T follicular helper cell (primary cell): ENCODE measurements at regions not wholly inside any gene's neighbourhood (a gene's known extent, or its start where the extent isn't known, plus 50 kb on each side); places are given as distances from the start of the nearest gene placed in this dataset.

Experiments
- DNase-seq: peaks from one replicate; pipeline ENCODE4 v3.0.0-alpha.2; 2020; ENCODE audit warnings: low read depth

GRCh38 chr7:142365410-142365842 is 107.6 kb upstream of the PRSS58 start:
- DNase-seq, result no peak

- no peak for DNase-seq
Measured at GRCh38 chr7:142364551-142364950, 106.7 kb upstream of the PRSS58 start.

GRCh38 chr7:142362349-142362748 is 104.5 kb upstream of the PRSS58 start:
- DNase-seq, result no peak

GRCh38 chr7:142359694-142360279 is 101.9 kb upstream of the PRSS58 start:
- no peak for DNase-seq

GRCh38 chr7:142357953-142358520 is 100.2 kb upstream of the PRSS58 start:
- DNase-seq, result no peak

- DNase-seq, result no peak
Measured at GRCh38 chr7:142356166-142356565, 98.3 kb upstream of the PRSS58 start.

- DNase-seq, result no peak
Measured at GRCh38 chr7:142355328-142355727, 97.5 kb upstream of the PRSS58 start.

- no peak for DNase-seq
Measured at GRCh38 chr7:142353147-142354060, 95.5 kb upstream of the PRSS58 start.

GRCh38 chr7:142352543-142352942 is 94.7 kb upstream of the PRSS58 start:
- no peak for DNase-seq

GRCh38 chr7:142351145-142351544 is 93.3 kb upstream of the PRSS58 start:
- DNase-seq, result no peak

GRCh38 chr7:142349670-142350405 is 92.0 kb upstream of the PRSS58 start:
- no peak for DNase-seq

- DNase-seq, result no peak
Measured at GRCh38 chr7:142348921-142349405, 91.1 kb upstream of the PRSS58 start.

- no peak for DNase-seq
Measured at GRCh38 chr7:142348100-142348499, 90.2 kb upstream of the PRSS58 start.

- no peak for DNase-seq
Measured at GRCh38 chr7:142347091-142347490, 89.2 kb upstream of the PRSS58 start.

- peak; percentile 24 for DNase-seq
Measured at GRCh38 chr7:142345811-142346210, 88.0 kb upstream of the PRSS58 start.

GRCh38 chr7:142338633-142339501 is 81.0 kb upstream of the PRSS58 start:
- DNase-seq, result no peak

- no peak for DNase-seq
Measured at GRCh38 chr7:142337054-142338001, 79.5 kb upstream of the PRSS58 start.

GRCh38 chr7:142334806-142335205 is 76.9 kb upstream of the PRSS58 start:
- DNase-seq, result no peak

- DNase-seq, result no peak
Measured at GRCh38 chr7:142334236-142334635, 76.4 kb upstream of the PRSS58 start.

- no peak for DNase-seq
Measured at GRCh38 chr7:142332421-142332820, 74.6 kb upstream of the PRSS58 start.
